Spleen (tissue), 7 donors: ENCODE measurements at regions not wholly inside any gene's neighbourhood (a gene's known extent, or its start where the extent isn't known, plus 50 kb on each side); places are given as distances from the start of the nearest gene placed in this dataset.

ENCODE experiments used
- POLR2A ChIP-seq, 3 donors: fragments of 450-650 bp; IDR thresholded peaks; one replicate each; pipeline ENCODE4 v1.5.1; 2017; ENCODE audit warnings: antibody characterized with exemption in 3 of 3, mild to moderate bottlenecking in 1 of 3
- POLR2AphosphoS5 ChIP-seq, 3 donors: sonication (generic); formaldehyde crosslinking; IDR thresholded peaks; one replicate each; pipeline ENCODE4 v1.5.1; 2017; ENCODE audit warnings: antibody characterized with exemption in 3 of 3
- TF ChIP-seq, protein P1 (sequence below), 11 experiments: fragments of 200-600 bp in 7 of 11; fragments of 450-650 bp in 4 of 11; sonication (generic) in 4 of 11; IDR thresholded peaks in 8 of 11; conservative IDR thresholded peaks in 3 of 11; 1 replicate in 7 of 11; 2 replicates in 4 of 11; pipeline versions ENCODE4 v1.4.0 to v1.8.0; 2016 to 2021; ENCODE audit warnings: antibody characterized with exemption in 11 of 11, inconsistent platforms in 4 of 11, mild to moderate bottlenecking in 1 of 11
- donor health status: DM: no; HTN: no; CAD: no; lungs with moderate emphysema.
- donor health status: DM: no; HTN: no; CAD: no.
- donor health status: DM: no; HTN: no; CAD: no.

DNA sequence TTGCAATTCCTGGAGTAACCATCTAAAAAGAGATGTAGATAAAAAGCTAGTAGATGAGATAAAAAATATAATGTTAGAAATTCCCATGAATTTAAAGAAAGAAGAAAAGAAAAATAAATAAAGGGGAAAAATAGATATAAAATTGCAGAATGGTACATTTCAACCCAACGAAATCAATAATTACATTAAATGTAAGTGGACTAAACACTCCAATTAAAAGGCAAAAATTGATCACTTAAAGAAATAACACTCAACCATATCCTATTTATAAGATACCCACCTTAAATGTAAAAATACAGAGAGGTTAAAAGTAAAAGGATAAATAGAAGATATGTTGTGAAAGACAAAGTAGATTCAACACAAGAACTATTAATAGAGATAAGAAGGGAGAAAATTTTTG is 150.5 kb upstream of the GRIK3 start:
- TF ChIP-seq POLR2AphosphoS5 (IDR thresholded peaks at IDR 0.05) (no peak), POLR2A (IDR thresholded peaks at IDR 0.05) (no peak)
- TF ChIP-seq, protein P1, sequence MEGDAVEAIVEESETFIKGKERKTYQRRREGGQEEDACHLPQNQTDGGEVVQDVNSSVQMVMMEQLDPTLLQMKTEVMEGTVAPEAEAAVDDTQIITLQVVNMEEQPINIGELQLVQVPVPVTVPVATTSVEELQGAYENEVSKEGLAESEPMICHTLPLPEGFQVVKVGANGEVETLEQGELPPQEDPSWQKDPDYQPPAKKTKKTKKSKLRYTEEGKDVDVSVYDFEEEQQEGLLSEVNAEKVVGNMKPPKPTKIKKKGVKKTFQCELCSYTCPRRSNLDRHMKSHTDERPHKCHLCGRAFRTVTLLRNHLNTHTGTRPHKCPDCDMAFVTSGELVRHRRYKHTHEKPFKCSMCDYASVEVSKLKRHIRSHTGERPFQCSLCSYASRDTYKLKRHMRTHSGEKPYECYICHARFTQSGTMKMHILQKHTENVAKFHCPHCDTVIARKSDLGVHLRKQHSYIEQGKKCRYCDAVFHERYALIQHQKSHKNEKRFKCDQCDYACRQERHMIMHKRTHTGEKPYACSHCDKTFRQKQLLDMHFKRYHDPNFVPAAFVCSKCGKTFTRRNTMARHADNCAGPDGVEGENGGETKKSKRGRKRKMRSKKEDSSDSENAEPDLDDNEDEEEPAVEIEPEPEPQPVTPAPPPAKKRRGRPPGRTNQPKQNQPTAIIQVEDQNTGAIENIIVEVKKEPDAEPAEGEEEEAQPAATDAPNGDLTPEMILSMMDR (IDR thresholded peaks at IDR 0.05 in 8 of 11, conservative IDR thresholded peaks at IDR 0.05 in 3 of 11): no peak
